ENCODE measurements at regions not wholly inside any gene's neighbourhood (a gene's known extent, or its start where the extent isn't known, plus 50 kb on each side); places are given as distances from the start of the nearest gene placed in this dataset.

GRCh38 chr10:125362950-125363349 is 202.6 kb upstream of the CTBP2 start:
- H3K4me1 ChIP-seq (ENCODE audit: control extremely low read depth in 1 of 4, control insufficient read depth in 4 of 4, insufficient read depth in 4 of 4, low read length in 3 of 4), result no peaks in the 10 kb centered on the region
- no peak overlapping the region for H3K27ac ChIP-seq (ENCODE audit: insufficient read depth in 1 of 2, low read depth in 1 of 2, low read length in 2 of 2, poor library complexity in 1 of 2, severe bottlenecking in 2 of 2)
- CTCF ChIA-PET, result no interaction called here
- POLR2A ChIA-PET, result no interaction called here
- no peaks in the 10 kb centered on the region for H3K27me3 ChIP-seq (replicated peaks in 2 of 5; ENCODE audit: control insufficient read depth in 4 of 5, insufficient read depth in 5 of 5, low read length in 4 of 5)
- H3K36me3 ChIP-seq (ENCODE audit: control insufficient read depth in 4 of 4, insufficient read depth in 4 of 4, low read length in 3 of 4), result no peaks in the 10 kb centered on the region
- DNase-seq, result no peak
- no peak overlapping the region for H3K4me3 ChIP-seq (ENCODE audit: control insufficient read depth in 1 of 7, extremely low read depth in 1 of 7, insufficient read depth in 4 of 7, low read depth in 2 of 7, low read length in 6 of 7)
- no CpG with 5 or more reads among the region's 2 CpGs for WGBS (ENCODE audit: insufficient coverage)
- peaks cover 0 to 10% (median 0%) of the 10 kb centered on the region in 5 experiments for H3K9me3 ChIP-seq (ENCODE audit: control extremely low read depth in 1 of 5, control insufficient read depth in 4 of 5, insufficient read depth in 2 of 5, low read depth in 1 of 5, low read length in 4 of 5)

DNA sequence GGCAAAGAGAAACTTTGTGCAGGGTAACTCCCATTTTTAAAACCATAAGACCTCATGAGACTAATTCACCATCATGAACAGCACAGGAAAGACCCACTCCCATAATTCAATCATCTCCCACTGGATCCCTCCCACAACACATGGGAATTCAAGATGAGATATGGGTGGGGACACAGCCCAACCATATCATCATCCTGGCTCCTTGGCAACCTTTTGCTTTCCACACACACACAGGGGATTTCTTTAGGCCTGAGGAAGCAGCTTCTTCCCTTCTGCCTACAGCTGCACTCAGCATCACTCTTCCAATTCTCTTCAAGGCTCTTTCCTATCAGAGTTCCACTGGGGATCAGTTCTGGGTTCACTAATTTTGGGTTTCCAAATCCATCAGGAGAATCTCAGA is 199.0 kb upstream of the CTBP2 start:
- Histone ChIP-seq H3K4me1 (ENCODE audit: control extremely low read depth in 1 of 4, control insufficient read depth in 4 of 4, insufficient read depth in 4 of 4, low read length in 3 of 4) (no peaks in the 10 kb centered on the region), H3K27ac (ENCODE audit: insufficient read depth in 1 of 2, low read depth in 1 of 2, low read length in 2 of 2, poor library complexity in 1 of 2, severe bottlenecking in 2 of 2) (no peak overlapping the region), H3K36me3 (ENCODE audit: control insufficient read depth in 4 of 4, insufficient read depth in 4 of 4, low read length in 3 of 4) (no peaks in the 10 kb centered on the region), H3K4me3 (ENCODE audit: control insufficient read depth in 1 of 7, extremely low read depth in 1 of 7, insufficient read depth in 4 of 7, low read depth in 2 of 7, low read length in 6 of 7) (no peak overlapping the region), H3K27me3 (replicated peaks in 2 of 5; ENCODE audit: control insufficient read depth in 4 of 5, insufficient read depth in 5 of 5, low read length in 4 of 5) (peaks cover 0 to 2% (median 0%) of the 10 kb centered on the region in 5 experiments), H3K9me3 (ENCODE audit: control extremely low read depth in 1 of 5, control insufficient read depth in 4 of 5, insufficient read depth in 2 of 5, low read depth in 1 of 5, low read length in 4 of 5) (peaks cover 0 to 7% (median 0%) of the 10 kb centered on the region in 5 experiments)
- DNase-seq, result no peak
- POLR2A ChIA-PET, result no interaction called here
- CTCF ChIA-PET, result no interaction called here

DNA sequence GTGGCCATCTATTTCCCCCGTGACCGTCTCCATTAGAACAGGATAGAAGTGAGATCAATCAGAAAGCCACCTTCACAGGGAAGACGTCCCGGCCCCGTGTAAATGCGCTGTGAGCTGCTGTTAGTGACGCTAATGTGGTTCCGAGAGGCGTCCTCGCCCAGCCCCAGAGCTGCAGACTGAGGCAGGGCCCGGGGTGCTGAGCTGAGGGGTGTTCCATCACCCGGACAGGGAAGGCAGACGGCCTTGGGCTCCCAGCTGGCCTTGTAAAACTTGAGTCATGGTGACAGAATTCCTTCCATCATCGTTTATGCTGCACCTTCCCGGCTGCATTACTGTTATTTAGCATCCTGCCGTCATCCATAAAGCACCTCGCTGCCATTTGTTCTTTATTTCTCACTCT is 195.3 kb upstream of the CTBP2 start:
- 86% methylated on average over 15 of the region's 17 CpGs for WGBS (ENCODE audit: insufficient coverage)
- Histone ChIP-seq H3K27ac (ENCODE audit: insufficient read depth in 1 of 2, low read depth in 1 of 2, low read length in 2 of 2, poor library complexity in 1 of 2, severe bottlenecking in 2 of 2) (no peak overlapping the region), H3K4me1 (ENCODE audit: control extremely low read depth in 1 of 4, control insufficient read depth in 4 of 4, insufficient read depth in 4 of 4, low read length in 3 of 4) (no peaks in the 10 kb centered on the region), H3K27me3 (replicated peaks in 2 of 5; ENCODE audit: control insufficient read depth in 4 of 5, insufficient read depth in 5 of 5, low read length in 4 of 5) (peaks cover 0 to 2% (median 0%) of the 10 kb centered on the region in 5 experiments), H3K9me3 (ENCODE audit: control extremely low read depth in 1 of 5, control insufficient read depth in 4 of 5, insufficient read depth in 2 of 5, low read depth in 1 of 5, low read length in 4 of 5) (no peaks in the 10 kb centered on the region), H3K36me3 (ENCODE audit: control insufficient read depth in 4 of 4, insufficient read depth in 4 of 4, low read length in 3 of 4) (no peaks in the 10 kb centered on the region), H3K4me3 (ENCODE audit: control insufficient read depth in 1 of 7, extremely low read depth in 1 of 7, insufficient read depth in 4 of 7, low read depth in 2 of 7, low read length in 6 of 7) (no peak overlapping the region)
- CTCF ChIA-PET, result no interaction called here
- DNase-seq, result no peak
- POLR2A ChIA-PET, result no interaction called here

DNA sequence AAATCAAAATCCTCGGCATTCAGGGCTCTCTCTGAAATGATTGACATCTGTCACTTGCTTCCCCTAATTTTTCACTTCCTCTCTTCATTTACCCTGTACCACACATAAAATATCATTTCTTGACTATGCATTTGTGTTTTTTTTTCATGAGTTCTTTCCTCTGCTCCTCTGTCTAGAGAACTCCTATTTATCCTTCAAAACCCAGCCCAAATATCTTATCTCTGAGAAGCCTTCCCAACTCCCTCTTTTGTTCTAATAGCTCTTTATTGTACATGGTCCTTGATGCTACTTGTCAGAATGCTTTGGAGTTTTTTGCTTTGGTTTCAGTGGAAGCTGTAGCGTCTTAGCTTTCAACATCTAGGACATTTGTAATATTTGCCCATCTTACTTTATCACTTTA is 190.2 kb upstream of the CTBP2 start:
- Histone ChIP-seq H3K4me3 (ENCODE audit: control insufficient read depth in 1 of 7, extremely low read depth in 1 of 7, insufficient read depth in 4 of 7, low read depth in 2 of 7, low read length in 6 of 7) (no peak overlapping the region), H3K27me3 (replicated peaks in 2 of 5; ENCODE audit: control insufficient read depth in 4 of 5, insufficient read depth in 5 of 5, low read length in 4 of 5) (peaks cover 0 to 1% (median 0%) of the 10 kb centered on the region in 5 experiments), H3K9me3 (ENCODE audit: control extremely low read depth in 1 of 5, control insufficient read depth in 4 of 5, insufficient read depth in 2 of 5, low read depth in 1 of 5, low read length in 4 of 5) (no peaks in the 10 kb centered on the region), H3K27ac (ENCODE audit: insufficient read depth in 1 of 2, low read depth in 1 of 2, low read length in 2 of 2, poor library complexity in 1 of 2, severe bottlenecking in 2 of 2) (no peak overlapping the region), H3K4me1 (ENCODE audit: control extremely low read depth in 1 of 4, control insufficient read depth in 4 of 4, insufficient read depth in 4 of 4, low read length in 3 of 4) (no peaks in the 10 kb centered on the region), H3K36me3 (ENCODE audit: control insufficient read depth in 4 of 4, insufficient read depth in 4 of 4, low read length in 3 of 4) (no peaks in the 10 kb centered on the region)
- DNase-seq, result no peak
- POLR2A ChIA-PET, result no interaction called here
- 75% methylated on average over 1 of the region's 2 CpGs for WGBS (ENCODE audit: insufficient coverage)
- CTCF ChIA-PET, result no interaction called here

DNA sequence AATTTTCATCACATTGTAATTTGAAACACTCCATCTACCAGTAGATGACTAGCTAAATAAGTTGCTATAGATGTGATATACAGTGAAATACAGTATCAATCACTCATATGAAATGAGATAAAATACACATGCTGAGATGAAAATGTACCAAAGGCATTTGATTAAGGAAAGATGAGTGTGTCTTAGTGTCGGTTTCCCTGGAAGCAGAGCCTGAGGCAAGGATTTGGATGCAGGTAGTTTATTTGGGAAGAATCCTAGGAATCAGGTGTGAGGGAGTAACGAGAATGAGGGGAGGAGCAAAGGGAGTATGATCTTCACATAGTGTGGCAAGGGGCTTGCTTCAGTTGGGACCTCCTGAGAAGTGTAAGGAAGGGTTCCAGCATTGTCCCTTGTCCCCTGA is 188.2 kb upstream of the CTBP2 start:
- ChIA-PET CTCF (no interaction called here), POLR2A (no interaction called here)
- Histone ChIP-seq H3K27ac (ENCODE audit: insufficient read depth in 1 of 2, low read depth in 1 of 2, low read length in 2 of 2, poor library complexity in 1 of 2, severe bottlenecking in 2 of 2) (no peak overlapping the region), H3K4me1 (ENCODE audit: control extremely low read depth in 1 of 4, control insufficient read depth in 4 of 4, insufficient read depth in 4 of 4, low read length in 3 of 4) (no peaks in the 10 kb centered on the region), H3K36me3 (ENCODE audit: control insufficient read depth in 4 of 4, insufficient read depth in 4 of 4, low read length in 3 of 4) (no peaks in the 10 kb centered on the region), H3K4me3 (ENCODE audit: control insufficient read depth in 1 of 7, extremely low read depth in 1 of 7, insufficient read depth in 4 of 7, low read depth in 2 of 7, low read length in 6 of 7) (no peak overlapping the region), H3K27me3 (replicated peaks in 2 of 5; ENCODE audit: control insufficient read depth in 4 of 5, insufficient read depth in 5 of 5, low read length in 4 of 5) (peaks cover 0 to 7% (median 2%) of the 10 kb centered on the region in 5 experiments), H3K9me3 (ENCODE audit: control extremely low read depth in 1 of 5, control insufficient read depth in 4 of 5, insufficient read depth in 2 of 5, low read depth in 1 of 5, low read length in 4 of 5) (no peaks in the 10 kb centered on the region)
- DNase-seq, result no peak
- 90% methylated on average over 1 of the region's 2 CpGs for WGBS (ENCODE audit: insufficient coverage)

- no peaks in the 10 kb centered on the region for H3K9me3 ChIP-seq (ENCODE audit: control extremely low read depth in 1 of 5, control insufficient read depth in 4 of 5, insufficient read depth in 2 of 5, low read depth in 1 of 5, low read length in 4 of 5)
- ChIA-PET CTCF (interaction anchor here (1.4 kb wide), 1 partner anchor 297 kb away, joined by 5 read pairs; no protein-coding TSS in a partner anchor), POLR2A (no interaction called here)
- H3K36me3 ChIP-seq (ENCODE audit: control insufficient read depth in 4 of 4, insufficient read depth in 4 of 4, low read length in 3 of 4), result no peaks in the 10 kb centered on the region
- no peaks in the 10 kb centered on the region for H3K4me1 ChIP-seq (ENCODE audit: control extremely low read depth in 1 of 4, control insufficient read depth in 4 of 4, insufficient read depth in 4 of 4, low read length in 3 of 4)
- H3K27me3 ChIP-seq (replicated peaks in 2 of 5; ENCODE audit: control insufficient read depth in 4 of 5, insufficient read depth in 5 of 5, low read length in 4 of 5), result peaks cover 0 to 8% (median 2%) of the 10 kb centered on the region in 5 experiments
- WGBS (ENCODE audit: insufficient coverage), result 79% methylated on average over 16 of the region's 19 CpGs
- H3K4me3 ChIP-seq (ENCODE audit: control insufficient read depth in 1 of 7, extremely low read depth in 1 of 7, insufficient read depth in 4 of 7, low read depth in 2 of 7, low read length in 6 of 7), result no peak overlapping the region
- DNase-seq, result no peak
- H3K27ac ChIP-seq (ENCODE audit: insufficient read depth in 1 of 2, low read depth in 1 of 2, low read length in 2 of 2, poor library complexity in 1 of 2, severe bottlenecking in 2 of 2), result no peak overlapping the region
These were observed 184.3 kb upstream of the CTBP2 start for GRCh38 chr10:125344573-125345171.

DNA sequence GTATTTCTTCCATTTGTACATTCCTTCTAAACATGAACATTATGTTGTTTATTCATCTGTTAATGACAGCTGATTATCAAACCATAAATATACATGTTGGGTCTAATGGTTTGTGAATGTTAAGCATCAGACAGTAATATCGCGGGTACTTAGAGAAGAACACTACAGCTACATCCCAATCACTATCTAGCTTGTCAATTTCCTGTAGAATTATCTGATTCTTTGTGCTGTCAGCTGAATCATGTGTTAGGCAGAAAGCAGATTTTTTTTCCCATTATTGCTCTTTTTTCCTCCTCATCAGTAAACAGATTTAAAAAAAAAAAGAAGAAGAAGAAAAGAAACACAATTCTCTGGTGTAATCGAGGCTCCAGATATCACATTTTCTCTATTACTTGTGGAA is 183.6 kb upstream of the CTBP2 start:
- no peaks in the 10 kb centered on the region for H3K9me3 ChIP-seq (ENCODE audit: control extremely low read depth in 1 of 5, control insufficient read depth in 4 of 5, insufficient read depth in 2 of 5, low read depth in 1 of 5, low read length in 4 of 5)
- CTCF ChIA-PET, result interaction anchor here (0.7 to 1.8 kb wide), 5 partner anchors 9 to 352 kb away, joined by 3 to 8 read pairs (median 5); no protein-coding TSS in a partner anchor
- DNase-seq, result no peak
- no CpG with 5 or more reads among the region's 3 CpGs for WGBS (ENCODE audit: insufficient coverage)
- POLR2A ChIA-PET, result no interaction called here
- H3K36me3 ChIP-seq (ENCODE audit: control insufficient read depth in 4 of 4, insufficient read depth in 4 of 4, low read length in 3 of 4), result no peaks in the 10 kb centered on the region
- no peaks in the 10 kb centered on the region for H3K4me1 ChIP-seq (ENCODE audit: control extremely low read depth in 1 of 4, control insufficient read depth in 4 of 4, insufficient read depth in 4 of 4, low read length in 3 of 4)
- no peak overlapping the region for H3K27ac ChIP-seq (ENCODE audit: insufficient read depth in 1 of 2, low read depth in 1 of 2, low read length in 2 of 2, poor library complexity in 1 of 2, severe bottlenecking in 2 of 2)
- no peak overlapping the region for H3K4me3 ChIP-seq (ENCODE audit: control insufficient read depth in 1 of 7, extremely low read depth in 1 of 7, insufficient read depth in 4 of 7, low read depth in 2 of 7, low read length in 6 of 7)
- H3K27me3 ChIP-seq (replicated peaks in 2 of 5; ENCODE audit: control insufficient read depth in 4 of 5, insufficient read depth in 5 of 5, low read length in 4 of 5), result peaks cover 0 to 8% (median 2%) of the 10 kb centered on the region in 5 experiments

All from common myeloid progenitor, CD34-positive (primary cell).